Body of pancreas (tissue), 4 donors: ENCODE measurements at regions not wholly inside any gene's neighbourhood (a gene's known extent, or its start where the extent isn't known, plus 50 kb on each side); places are given as distances from the start of the nearest gene placed in this dataset.

ENCODE experiments used
- POLR2A ChIP-seq, 3 donors: fragments of 450-650 bp; IDR thresholded peaks; one replicate each; pipeline ENCODE4 v1.6.1; 2016; ENCODE audit warnings: antibody characterized with exemption in 3 of 3, mild to moderate bottlenecking in 2 of 3
- TF ChIP-seq, protein P1 (sequence below), 7 experiments: fragments of 450-650 bp in 4 of 7; fragments of 200-600 bp in 3 of 7; sonication (generic) in 3 of 7; IDR thresholded peaks; one replicate each; pipeline ENCODE4 v1.5.1; 2016 to 2019; ENCODE audit warnings: antibody characterized with exemption in 7 of 7

- no peak for TF ChIP-seq POLR2A (IDR thresholded peaks at IDR 0.05)
- TF ChIP-seq, protein P1, sequence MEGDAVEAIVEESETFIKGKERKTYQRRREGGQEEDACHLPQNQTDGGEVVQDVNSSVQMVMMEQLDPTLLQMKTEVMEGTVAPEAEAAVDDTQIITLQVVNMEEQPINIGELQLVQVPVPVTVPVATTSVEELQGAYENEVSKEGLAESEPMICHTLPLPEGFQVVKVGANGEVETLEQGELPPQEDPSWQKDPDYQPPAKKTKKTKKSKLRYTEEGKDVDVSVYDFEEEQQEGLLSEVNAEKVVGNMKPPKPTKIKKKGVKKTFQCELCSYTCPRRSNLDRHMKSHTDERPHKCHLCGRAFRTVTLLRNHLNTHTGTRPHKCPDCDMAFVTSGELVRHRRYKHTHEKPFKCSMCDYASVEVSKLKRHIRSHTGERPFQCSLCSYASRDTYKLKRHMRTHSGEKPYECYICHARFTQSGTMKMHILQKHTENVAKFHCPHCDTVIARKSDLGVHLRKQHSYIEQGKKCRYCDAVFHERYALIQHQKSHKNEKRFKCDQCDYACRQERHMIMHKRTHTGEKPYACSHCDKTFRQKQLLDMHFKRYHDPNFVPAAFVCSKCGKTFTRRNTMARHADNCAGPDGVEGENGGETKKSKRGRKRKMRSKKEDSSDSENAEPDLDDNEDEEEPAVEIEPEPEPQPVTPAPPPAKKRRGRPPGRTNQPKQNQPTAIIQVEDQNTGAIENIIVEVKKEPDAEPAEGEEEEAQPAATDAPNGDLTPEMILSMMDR (IDR thresholded peaks at IDR 0.05), result peak in 4 of 7 experiments; percentile 44 to 56 (median 54)
Measured at GRCh38 chr5:7047511-7048261, 334.5 kb downstream of the TENT4A start.
